ENCODE measurements at regions not wholly inside any gene's neighbourhood (a gene's known extent, or its start where the extent isn't known, plus 50 kb on each side); places are given as distances from the start of the nearest gene placed in this dataset.
"Not testable (repeated sequence)": the region's sequence is repeated elsewhere in the genome, so short reads cannot be mapped to it uniquely, and the experiment has no call there.

GRCh38 chr7:20546958-20547357, 68.5 kb upstream of the ABCB5 start:
- not testable (repeated sequence) for DNase-seq
- 95% methylated on average over 8 of the region's 10 CpGs for WGBS (ENCODE audit: insufficient coverage)

GRCh38 chr7:20554072-20554471, 61.4 kb upstream of the ABCB5 start:
- DNase-seq, result no peak
- ChIA-PET CTCF (interaction anchor here in 1 of 2 donors (0.6 kb wide), 1 partner anchor 530 kb away, joined by 3 read pairs; no protein-coding TSS in a partner anchor), POLR2A (no interaction called here)
- no peak for ATAC-seq (replicated peaks in 1 of 4)
- no peaks in the 10 kb centered on the region for H3K27me3 ChIP-seq (replicated peaks in 1 of 2; ENCODE audit: control insufficient read depth in 2 of 2, extremely low read depth in 1 of 2, insufficient read depth in 2 of 2, low read length in 1 of 2)
- H3K27me3 Mint-ChIP-seq, result no peaks in the 10 kb centered on the region
- H3K4me3 ChIP-seq (ENCODE audit: control insufficient read depth in 1 of 2, extremely low read depth in 1 of 2, low read length in 1 of 2), result no peak overlapping the region
- H3K4me1 ChIP-seq (ENCODE audit: control insufficient read depth in 1 of 2, extremely low read depth in 1 of 2, insufficient read depth in 2 of 2, low read length in 2 of 2), result no peaks in the 10 kb centered on the region
- no peaks in the 10 kb centered on the region for H3K4me1 Mint-ChIP-seq
- H3K4me3 Mint-ChIP-seq, result no peak overlapping the region
- no peaks in the 10 kb centered on the region for H3K9me3 Mint-ChIP-seq
- no peak overlapping the region for H3K27ac Mint-ChIP-seq
- H3K9me3 ChIP-seq, result no peaks in the 10 kb centered on the region
- H3K36me3 ChIP-seq (ENCODE audit: control insufficient read depth in 2 of 2, extremely low read depth in 1 of 2, insufficient read depth in 1 of 2, low read length in 1 of 2), result no peaks in the 10 kb centered on the region
- no CpG with 5 or more reads among the region's 3 CpGs for WGBS (ENCODE audit: insufficient coverage)
- no peak overlapping the region for H3K27ac ChIP-seq (ENCODE audit: low read length)
- no peaks in the 10 kb centered on the region for H3K36me3 Mint-ChIP-seq

More at GRCh38 chr7:20546958-20547357, 68.5 kb upstream of the ABCB5 start:
- H3K4me1 Mint-ChIP-seq; H3K36me3 Mint-ChIP-seq; H3K4me3 Mint-ChIP-seq; H3K36me3 ChIP-seq (ENCODE audit: control insufficient read depth in 2 of 2, extremely low read depth in 1 of 2, insufficient read depth in 1 of 2, low read length in 1 of 2); H3K27ac ChIP-seq (ENCODE audit: low read length); H3K27me3 Mint-ChIP-seq; H3K27ac Mint-ChIP-seq; ATAC-seq (replicated peaks in 1 of 4); H3K9me3 ChIP-seq; H3K4me1 ChIP-seq (ENCODE audit: control insufficient read depth in 1 of 2, extremely low read depth in 1 of 2, insufficient read depth in 2 of 2, low read length in 2 of 2); H3K4me3 ChIP-seq (ENCODE audit: control insufficient read depth in 1 of 2, extremely low read depth in 1 of 2, low read length in 1 of 2); CTCF ChIA-PET; POLR2A ChIA-PET; H3K9me3 Mint-ChIP-seq; H3K27me3 ChIP-seq (replicated peaks in 1 of 2; ENCODE audit: control insufficient read depth in 2 of 2, extremely low read depth in 1 of 2, insufficient read depth in 2 of 2, low read length in 1 of 2): not testable (repeated sequence)

- Histone ChIP-seq H3K4me3 (ENCODE audit: control insufficient read depth in 1 of 2, extremely low read depth in 1 of 2, low read length in 1 of 2) (no peak overlapping the region), H3K4me1 (ENCODE audit: control insufficient read depth in 1 of 2, extremely low read depth in 1 of 2, insufficient read depth in 2 of 2, low read length in 2 of 2) (no peaks in the 10 kb centered on the region), H3K27me3 (replicated peaks in 1 of 2; ENCODE audit: control insufficient read depth in 2 of 2, extremely low read depth in 1 of 2, insufficient read depth in 2 of 2, low read length in 1 of 2) (no peaks in the 10 kb centered on the region), H3K27ac (ENCODE audit: low read length) (no peak overlapping the region), H3K9me3 (no peaks in the 10 kb centered on the region), H3K36me3 (ENCODE audit: control insufficient read depth in 2 of 2, extremely low read depth in 1 of 2, insufficient read depth in 1 of 2, low read length in 1 of 2) (no peaks in the 10 kb centered on the region)
- ATAC-seq (replicated peaks in 1 of 4), result no peak
- no peaks in the 10 kb centered on the region for H3K9me3 Mint-ChIP-seq
- no peaks in the 10 kb centered on the region for H3K4me1 Mint-ChIP-seq
- no peaks in the 10 kb centered on the region for H3K27me3 Mint-ChIP-seq
- no peaks in the 10 kb centered on the region for H3K36me3 Mint-ChIP-seq
- ChIA-PET CTCF (no interaction called here), POLR2A (no interaction called here)
- H3K4me3 Mint-ChIP-seq, result no peak overlapping the region
- no peak overlapping the region for H3K27ac Mint-ChIP-seq
- 75% methylated on average over 2 of the region's 4 CpGs for WGBS (ENCODE audit: insufficient coverage)
- no peak for DNase-seq
Observed at GRCh38 chr7:20556091-20556490, 59.4 kb upstream of the ABCB5 start.

DNA sequence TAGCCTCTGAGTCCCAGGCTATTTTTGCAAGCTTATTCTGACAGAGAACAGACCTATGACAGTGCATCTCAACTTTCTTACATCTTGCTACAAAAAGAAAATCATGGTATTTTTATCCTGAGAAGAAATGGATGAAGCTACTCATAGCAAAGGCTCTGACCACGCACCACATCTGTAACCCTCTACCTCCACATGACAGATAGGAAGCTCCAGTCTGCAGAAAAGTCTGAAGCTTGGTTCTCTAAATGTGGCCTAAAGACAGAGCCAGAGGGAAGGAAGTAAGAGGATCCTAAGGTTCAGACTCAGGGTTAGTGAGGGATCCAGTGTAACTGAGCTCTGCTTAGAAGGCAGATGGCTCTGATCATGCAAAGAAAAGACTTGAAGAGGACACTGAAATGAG, 58.4 kb upstream of the ABCB5 start:
- Mint-ChIP-seq H3K27me3 (no peaks in the 10 kb centered on the region), H3K27ac (no peak overlapping the region), H3K4me3 (no peak overlapping the region), H3K9me3 (no peaks in the 10 kb centered on the region), H3K4me1 (no peaks in the 10 kb centered on the region), H3K36me3 (no peaks in the 10 kb centered on the region)
- Histone ChIP-seq H3K4me1 (ENCODE audit: control insufficient read depth in 1 of 2, extremely low read depth in 1 of 2, insufficient read depth in 2 of 2, low read length in 2 of 2) (no peaks in the 10 kb centered on the region), H3K4me3 (ENCODE audit: control insufficient read depth in 1 of 2, extremely low read depth in 1 of 2, low read length in 1 of 2) (no peak overlapping the region), H3K27me3 (replicated peaks in 1 of 2; ENCODE audit: control insufficient read depth in 2 of 2, extremely low read depth in 1 of 2, insufficient read depth in 2 of 2, low read length in 1 of 2) (no peaks in the 10 kb centered on the region), H3K36me3 (ENCODE audit: control insufficient read depth in 2 of 2, extremely low read depth in 1 of 2, insufficient read depth in 1 of 2, low read length in 1 of 2) (no peaks in the 10 kb centered on the region), H3K9me3 (no peaks in the 10 kb centered on the region), H3K27ac (ENCODE audit: low read length) (no peak overlapping the region)
- ChIA-PET CTCF (no interaction called here), POLR2A (no interaction called here)
- DNase-seq (no peak), ATAC-seq (replicated peaks in 1 of 4) (no peak)
- WGBS (ENCODE audit: insufficient coverage), result no CpG with 5 or more reads among the region's 1 CpG

GRCh38 chr7:20558963-20559716, 56.3 kb upstream of the ABCB5 start:
- no peaks in the 10 kb centered on the region for H3K4me1 Mint-ChIP-seq
- 87% methylated on average over 20 of the region's 22 CpGs for WGBS (ENCODE audit: insufficient coverage)
- CTCF ChIA-PET, result no interaction called here

GRCh38 chr7:20559883-20560282, 55.6 kb upstream of the ABCB5 start:
- Histone ChIP-seq H3K4me1 (ENCODE audit: control insufficient read depth in 1 of 2, extremely low read depth in 1 of 2, insufficient read depth in 2 of 2, low read length in 2 of 2) (no peaks in the 10 kb centered on the region), H3K4me3 (ENCODE audit: control insufficient read depth in 1 of 2, extremely low read depth in 1 of 2, low read length in 1 of 2) (no peak overlapping the region), H3K27me3 (replicated peaks in 1 of 2; ENCODE audit: control insufficient read depth in 2 of 2, extremely low read depth in 1 of 2, insufficient read depth in 2 of 2, low read length in 1 of 2) (no peaks in the 10 kb centered on the region), H3K27ac (ENCODE audit: low read length) (no peak overlapping the region), H3K9me3 (no peaks in the 10 kb centered on the region), H3K36me3 (ENCODE audit: control insufficient read depth in 2 of 2, extremely low read depth in 1 of 2, insufficient read depth in 1 of 2, low read length in 1 of 2) (no peaks in the 10 kb centered on the region)
- Mint-ChIP-seq H3K27ac (no peak overlapping the region), H3K4me1 (no peaks in the 10 kb centered on the region), H3K4me3 (no peak overlapping the region), H3K9me3 (no peaks in the 10 kb centered on the region), H3K27me3 (no peaks in the 10 kb centered on the region), H3K36me3 (no peaks in the 10 kb centered on the region)
- no peak for DNase-seq
- POLR2A ChIA-PET, result no interaction called here
- WGBS (ENCODE audit: insufficient coverage), result 97% methylated on average over 4 of the region's 5 CpGs
- CTCF ChIA-PET, result no interaction called here
- ATAC-seq (replicated peaks in 1 of 4), result no peak

More at GRCh38 chr7:20558963-20559716, 56.3 kb upstream of the ABCB5 start:
- DNase-seq, result no peak
- Histone ChIP-seq H3K27ac (ENCODE audit: low read length) (no peak overlapping the region), H3K36me3 (ENCODE audit: control insufficient read depth in 2 of 2, extremely low read depth in 1 of 2, insufficient read depth in 1 of 2, low read length in 1 of 2) (no peaks in the 10 kb centered on the region), H3K4me3 (ENCODE audit: control insufficient read depth in 1 of 2, extremely low read depth in 1 of 2, low read length in 1 of 2) (no peak overlapping the region), H3K27me3 (replicated peaks in 1 of 2; ENCODE audit: control insufficient read depth in 2 of 2, extremely low read depth in 1 of 2, insufficient read depth in 2 of 2, low read length in 1 of 2) (no peaks in the 10 kb centered on the region), H3K4me1 (ENCODE audit: control insufficient read depth in 1 of 2, extremely low read depth in 1 of 2, insufficient read depth in 2 of 2, low read length in 2 of 2) (no peaks in the 10 kb centered on the region), H3K9me3 (no peaks in the 10 kb centered on the region)
- no peak for ATAC-seq (replicated peaks in 1 of 4)
- Mint-ChIP-seq H3K27me3 (no peaks in the 10 kb centered on the region), H3K36me3 (no peaks in the 10 kb centered on the region), H3K27ac (no peak overlapping the region), H3K4me3 (no peak overlapping the region), H3K9me3 (no peaks in the 10 kb centered on the region)
- POLR2A ChIA-PET, result no interaction called here
